ENCODE measurements at regions not wholly inside any gene's neighbourhood (a gene's known extent, or its start where the extent isn't known, plus 50 kb on each side); places are given as distances from the start of the nearest gene placed in this dataset.

- no peak for DNase-seq (ENCODE audit: low spot score)
- H3K27me3 Mint-ChIP-seq (ENCODE audit: low read depth) = peaks cover 18% of the 10 kb centered on the region
- H3K27ac Mint-ChIP-seq (ENCODE audit: unreplicated experiment) = no peak overlapping the region
- no peaks in the 10 kb centered on the region for H3K9me3 Mint-ChIP-seq (ENCODE audit: low read depth)
- no peak overlapping the region for H3K4me3 Mint-ChIP-seq (ENCODE audit: unreplicated experiment)
- H3K4me1 Mint-ChIP-seq (ENCODE audit: low read depth) = peaks cover 3% of the 10 kb centered on the region
- no peaks in the 10 kb centered on the region for H3K36me3 Mint-ChIP-seq (ENCODE audit: low read depth)
- TF ChIP-seq CTCF (IDR thresholded peaks at IDR 0.05) = no peak
Observed at GRCh38 chr18:46397174-46397573, 259.8 kb downstream of the LOXHD1 start.

GRCh38 chr18:46398005-46398404 lies 259.0 kb downstream of the LOXHD1 start:
- H3K4me1 Mint-ChIP-seq (ENCODE audit: low read depth) = peaks cover 10% of the 10 kb centered on the region
- H3K27me3 Mint-ChIP-seq (ENCODE audit: low read depth) = peaks cover 18% of the 10 kb centered on the region
- TF ChIP-seq CTCF (IDR thresholded peaks at IDR 0.05) = no peak
- H3K4me3 Mint-ChIP-seq (ENCODE audit: unreplicated experiment) = no peak overlapping the region
- no peaks in the 10 kb centered on the region for H3K9me3 Mint-ChIP-seq (ENCODE audit: low read depth)
- DNase-seq (ENCODE audit: low spot score) = no peak
- no peak overlapping the region for H3K27ac Mint-ChIP-seq (ENCODE audit: unreplicated experiment)
- no peaks in the 10 kb centered on the region for H3K36me3 Mint-ChIP-seq (ENCODE audit: low read depth)

GRCh38 chr18:46398625-46399024 lies 258.4 kb downstream of the LOXHD1 start:
- DNase-seq (ENCODE audit: low spot score) = no peak
- no peak overlapping the region for H3K27ac Mint-ChIP-seq (ENCODE audit: unreplicated experiment)

GRCh38 chr18:46399303-46399702 lies 257.7 kb downstream of the LOXHD1 start:
- peaks cover 17% of the 10 kb centered on the region for H3K27me3 Mint-ChIP-seq (ENCODE audit: low read depth)
- DNase-seq (ENCODE audit: low spot score) = no peak
- no peaks in the 10 kb centered on the region for H3K9me3 Mint-ChIP-seq (ENCODE audit: low read depth)
- no peaks in the 10 kb centered on the region for H3K36me3 Mint-ChIP-seq (ENCODE audit: low read depth)
- peaks cover 10% of the 10 kb centered on the region for H3K4me1 Mint-ChIP-seq (ENCODE audit: low read depth)
- H3K27ac Mint-ChIP-seq (ENCODE audit: unreplicated experiment) = no peak overlapping the region
- H3K4me3 Mint-ChIP-seq (ENCODE audit: unreplicated experiment) = no peak overlapping the region
- TF ChIP-seq CTCF (IDR thresholded peaks at IDR 0.05) = no peak

More at GRCh38 chr18:46398625-46399024, 258.4 kb downstream of the LOXHD1 start:
- no peak for TF ChIP-seq CTCF (IDR thresholded peaks at IDR 0.05)
- no peaks in the 10 kb centered on the region for H3K9me3 Mint-ChIP-seq (ENCODE audit: low read depth)
- H3K4me1 Mint-ChIP-seq (ENCODE audit: low read depth) = peaks cover 10% of the 10 kb centered on the region
- H3K36me3 Mint-ChIP-seq (ENCODE audit: low read depth) = no peaks in the 10 kb centered on the region
- no peak overlapping the region for H3K4me3 Mint-ChIP-seq (ENCODE audit: unreplicated experiment)
- peaks cover 18% of the 10 kb centered on the region for H3K27me3 Mint-ChIP-seq (ENCODE audit: low read depth)

GRCh38 chr18:46400449-46400848 lies 256.6 kb downstream of the LOXHD1 start:
- peaks cover 17% of the 10 kb centered on the region for H3K27me3 Mint-ChIP-seq (ENCODE audit: low read depth)
- no peak for DNase-seq (ENCODE audit: low spot score)
- H3K4me1 Mint-ChIP-seq (ENCODE audit: low read depth) = peaks cover 10% of the 10 kb centered on the region
- no peak for TF ChIP-seq CTCF (IDR thresholded peaks at IDR 0.05)
- H3K4me3 Mint-ChIP-seq (ENCODE audit: unreplicated experiment) = no peak overlapping the region
- no peak overlapping the region for H3K27ac Mint-ChIP-seq (ENCODE audit: unreplicated experiment)
- no peaks in the 10 kb centered on the region for H3K9me3 Mint-ChIP-seq (ENCODE audit: low read depth)
- no peaks in the 10 kb centered on the region for H3K36me3 Mint-ChIP-seq (ENCODE audit: low read depth)

All from chondrocyte (in vitro differentiated cells).